HEK293T (cell line): ENCODE measurements at regions not wholly inside any gene's neighbourhood (a gene's known extent, or its start where the extent isn't known, plus 50 kb on each side); places are given as distances from the start of the nearest gene placed in this dataset.
A peak's percentile ranks its signal among the peaks of the same experiment; 100 is the strongest.

Experiments
- CTCF ChIA-PET: fragments of 350-600 bp; formaldehyde crosslinking; extraction: SDS; loops from one replicate; lab custom pipeline; 2021; ENCODE audit warnings: antibody characterized with exemption, inconsistent platforms; lab: Yijun Ruan, JAX
- POLR2A ChIA-PET: fragments of 350-600 bp; formaldehyde crosslinking; extraction: SDS; loops from one replicate; lab custom pipeline; 2020; ENCODE audit warnings: antibody characterized with exemption, inconsistent platforms; lab: Yijun Ruan, JAX
- DNase-seq: peaks from one replicate; pipeline ENCODE4 v3.0.0; 2012; ENCODE audit warnings: mixed read lengths; ENCODE audit errors: extremely low spot score
- ARNT ChIP-seq: fragments of 450-650 bp; IDR thresholded peaks from 2 replicates; pipeline ENCODE4 v1.6.1; 2017; ENCODE audit warnings: mild to moderate bottlenecking
- BHLHE40 ChIP-seq: fragments of 450-650 bp; IDR thresholded peaks from 2 replicates; pipeline ENCODE4 v1.6.1; 2016; ENCODE audit warnings: mild to moderate bottlenecking, moderate library complexity, borderline replicate concordance
- CTBP1 ChIP-seq: fragments of 450-650 bp; IDR thresholded peaks from 2 replicates; pipeline ENCODE4 v1.6.1; 2016; ENCODE audit warnings: borderline replicate concordance
- ELF4 ChIP-seq: fragments of 450-650 bp; IDR thresholded peaks from 2 replicates; pipeline ENCODE4 v1.6.1; 2017; ENCODE audit warnings: antibody characterized with exemption
- FOXA1 ChIP-seq: fragments of 450-650 bp; IDR thresholded peaks from 2 replicates; pipeline ENCODE4 v1.6.1; 2016; ENCODE audit warnings: mild to moderate bottlenecking
- FOXK2 ChIP-seq: fragments of 450-650 bp; IDR thresholded peaks from 2 replicates; pipeline ENCODE4 v1.6.1; 2016; ENCODE audit warnings: mild to moderate bottlenecking
- FOXM1 ChIP-seq: fragments of 450-650 bp; IDR thresholded peaks from 2 replicates; pipeline ENCODE4 v1.6.1; 2017; ENCODE audit warnings: mild to moderate bottlenecking, borderline replicate concordance
- HDGF ChIP-seq: fragments of 450-650 bp; IDR thresholded peaks from 2 replicates; pipeline ENCODE4 v1.6.1; 2017; ENCODE audit warnings: antibody characterized with exemption, borderline replicate concordance
- L3MBTL2 ChIP-seq: fragments of 450-650 bp; conservative IDR thresholded peaks from 2 replicates; pipeline ENCODE4 v1.6.1; 2016; ENCODE audit warnings: mild to moderate bottlenecking
- LEF1 ChIP-seq: fragments of 450-650 bp; IDR thresholded peaks from 2 replicates; pipeline ENCODE4 v1.6.1; 2017; ENCODE audit warnings: mild to moderate bottlenecking, borderline replicate concordance
- NFRKB ChIP-seq: fragments of 450-650 bp; IDR thresholded peaks from 2 replicates; pipeline ENCODE4 v1.6.1; 2016; ENCODE audit warnings: mild to moderate bottlenecking, moderate library complexity
- SP1 ChIP-seq: fragments of 450-650 bp; IDR thresholded peaks from 2 replicates; pipeline ENCODE4 v1.6.1; 2017
- SUZ12 ChIP-seq: fragments of 450-650 bp; IDR thresholded peaks from 2 replicates; pipeline ENCODE4 v1.6.1; 2016; ENCODE audit warnings: mild to moderate bottlenecking
- TARDBP ChIP-seq: fragments of 450-650 bp; IDR thresholded peaks from 2 replicates; pipeline ENCODE4 v1.6.1; 2016
- ZNF384 ChIP-seq: fragments of 450-650 bp; IDR thresholded peaks from 2 replicates; pipeline ENCODE4 v1.6.1; 2016
- TF ChIP-seq, protein P1 (sequence below): fragments of 450-650 bp; IDR thresholded peaks from 2 replicates; pipeline ENCODE4 v1.6.1; 2016

GRCh38 chr6:170098428-170099170, 192.3 kb downstream of the DLL1 start:
- POLR2A ChIA-PET, result no interaction called here
- CTCF ChIA-PET, result no interaction called here
- TF ChIP-seq SP1 (no peak), TARDBP (no peak), NFRKB (no peak), ARNT (no peak), L3MBTL2 (no peak), FOXM1 (no peak)
- no peak for DNase-seq

DNA sequence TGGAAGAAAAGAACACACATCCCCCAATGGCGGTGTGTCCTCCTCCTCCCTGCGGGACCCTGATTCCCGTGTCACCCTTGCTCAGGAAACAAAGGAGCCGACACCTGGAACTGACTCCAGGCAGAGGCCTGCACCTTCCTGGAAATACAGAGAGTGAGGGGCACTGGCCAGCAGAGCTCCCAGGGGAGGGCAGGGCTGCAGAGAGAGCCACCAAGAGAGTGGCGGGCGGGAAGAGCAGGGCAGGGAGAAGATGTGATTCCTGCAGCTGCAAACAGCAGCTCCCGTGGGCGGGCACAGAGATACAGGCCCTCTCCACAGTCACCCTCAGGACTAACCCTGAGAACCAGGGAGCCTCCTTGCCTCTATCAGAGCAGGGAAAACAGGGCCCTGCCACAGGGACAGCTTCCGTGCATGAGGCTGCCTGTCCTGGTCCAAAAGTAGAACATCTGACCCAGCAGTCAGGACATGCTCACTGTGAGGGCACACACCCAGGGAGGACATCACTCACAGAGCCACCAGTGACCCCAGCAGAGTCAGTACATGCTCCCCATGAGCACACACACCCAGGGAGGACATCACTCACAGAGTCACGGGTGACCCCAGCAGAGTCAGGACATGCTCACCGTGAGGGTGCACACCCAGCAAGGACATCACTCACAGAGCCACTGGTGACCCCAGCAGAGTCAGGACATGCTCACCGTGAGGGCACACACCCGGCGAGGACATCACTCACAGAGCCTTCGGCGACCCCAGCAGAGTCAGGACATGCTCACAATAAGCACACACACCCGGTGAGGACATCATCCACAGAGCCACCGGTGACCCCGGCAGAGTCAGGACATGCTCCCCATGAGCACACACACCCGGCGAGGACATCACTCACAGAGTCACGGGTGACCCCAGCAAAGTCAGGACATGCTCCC, 193.1 kb downstream of the DLL1 start:
- CTCF ChIA-PET, result no interaction called here
- POLR2A ChIA-PET, result no interaction called here

GRCh38 chr6:170096803-170097504, 193.9 kb downstream of the DLL1 start:
- TF ChIP-seq TARDBP, result no peak
- no peak for TF ChIP-seq ZNF384
- TF ChIP-seq FOXM1, result no peak
- no peak for TF ChIP-seq HDGF
- TF ChIP-seq ARNT, result no peak
- TF ChIP-seq BHLHE40, result no peak
- no peak for TF ChIP-seq ELF4
- TF ChIP-seq NFRKB, result no peak
- no peak for TF ChIP-seq FOXA1
- TF ChIP-seq SP1, result no peak
- no peak for TF ChIP-seq CTBP1
- no peak for TF ChIP-seq LEF1
- TF ChIP-seq SUZ12, result no peak
- no peak for TF ChIP-seq FOXK2
- TF ChIP-seq L3MBTL2, result no peak
- TF ChIP-seq, protein P1, sequence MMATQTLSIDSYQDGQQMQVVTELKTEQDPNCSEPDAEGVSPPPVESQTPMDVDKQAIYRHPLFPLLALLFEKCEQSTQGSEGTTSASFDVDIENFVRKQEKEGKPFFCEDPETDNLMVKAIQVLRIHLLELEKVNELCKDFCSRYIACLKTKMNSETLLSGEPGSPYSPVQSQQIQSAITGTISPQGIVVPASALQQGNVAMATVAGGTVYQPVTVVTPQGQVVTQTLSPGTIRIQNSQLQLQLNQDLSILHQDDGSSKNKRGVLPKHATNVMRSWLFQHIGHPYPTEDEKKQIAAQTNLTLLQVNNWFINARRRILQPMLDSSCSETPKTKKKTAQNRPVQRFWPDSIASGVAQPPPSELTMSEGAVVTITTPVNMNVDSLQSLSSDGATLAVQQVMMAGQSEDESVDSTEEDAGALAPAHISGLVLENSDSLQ, result no peak
- POLR2A ChIA-PET, result no interaction called here
- DNase-seq, result no peak
- CTCF ChIA-PET, result no interaction called here

More for the DNA sequence above, 193.1 kb downstream of the DLL1 start:
- TF ChIP-seq LEF1, result no peak
- TF ChIP-seq SP1, result no peak
- no peak for TF ChIP-seq FOXA1
- TF ChIP-seq SUZ12, result no peak
- TF ChIP-seq FOXK2, result no peak
- TF ChIP-seq FOXM1, result no peak
- no peak for TF ChIP-seq ARNT
- TF ChIP-seq, protein P1, result no peak
- TF ChIP-seq L3MBTL2, result no peak
- no peak for TF ChIP-seq BHLHE40
- no peak for TF ChIP-seq ZNF384
- no peak for TF ChIP-seq NFRKB
- TF ChIP-seq CTBP1, result no peak
- no peak for TF ChIP-seq TARDBP
- no peak for TF ChIP-seq ELF4
- TF ChIP-seq HDGF, result no peak
- no peak for DNase-seq

- POLR2A ChIA-PET, result no interaction called here
- CTCF ChIA-PET, result no interaction called here
- TF ChIP-seq L3MBTL2 (0 out of 2 replicates have a peak, but pooled peaks have one; percentile 20), BHLHE40 (no peak)
- peak; percentile 38 for DNase-seq
Observed at GRCh38 chr6:170096191-170096802, 194.6 kb downstream of the DLL1 start.

DNA sequence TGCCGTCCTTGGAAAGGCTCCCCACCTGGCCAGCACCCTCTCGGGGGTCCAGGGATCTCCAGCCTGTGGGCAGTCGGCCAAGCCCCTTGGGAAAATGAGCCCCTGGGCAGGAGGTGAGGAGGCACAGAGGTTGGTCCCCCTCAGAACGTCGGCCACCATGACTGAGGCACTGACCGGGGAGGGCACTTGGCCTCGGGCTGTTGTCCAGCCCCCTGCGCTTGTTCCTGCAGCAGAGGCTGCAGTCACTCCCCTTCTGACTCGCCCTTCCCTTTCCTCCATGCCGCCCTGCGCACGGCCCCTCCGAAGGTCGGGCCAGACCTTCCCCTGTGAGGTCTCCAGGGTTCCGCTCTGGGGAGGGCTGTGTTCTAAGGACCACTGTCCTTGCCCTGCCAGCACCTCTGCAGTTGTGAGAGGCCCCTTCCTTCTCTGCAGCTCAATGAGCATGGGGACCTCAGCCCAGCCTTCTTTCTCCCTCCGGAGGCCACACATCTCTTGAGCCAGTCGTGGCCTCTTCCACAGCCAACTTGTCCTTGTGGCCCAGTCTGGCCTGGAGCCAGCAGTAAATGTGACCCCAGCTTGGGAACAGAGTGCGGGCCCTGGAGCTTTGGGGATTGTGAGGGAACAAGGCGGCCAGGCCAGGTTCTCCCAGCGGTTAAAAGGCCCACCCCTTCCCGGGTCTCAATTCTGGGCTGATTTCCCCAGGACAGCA, 195.5 kb downstream of the DLL1 start:
- CTCF ChIA-PET, result no interaction called here
- TF ChIP-seq TARDBP, result no peak
- no peak for TF ChIP-seq ELF4
- TF ChIP-seq ARNT, result no peak
- no peak for TF ChIP-seq SP1
- no peak for TF ChIP-seq SUZ12
- no peak for TF ChIP-seq FOXA1
- no peak for TF ChIP-seq FOXK2
- TF ChIP-seq, protein P1, result no peak
- no peak for TF ChIP-seq L3MBTL2
- no peak for TF ChIP-seq BHLHE40
- no peak for TF ChIP-seq ZNF384
- no peak for TF ChIP-seq CTBP1
- no peak for TF ChIP-seq HDGF
- no peak for TF ChIP-seq FOXM1
- no peak for TF ChIP-seq LEF1
- no peak for TF ChIP-seq NFRKB
- POLR2A ChIA-PET, result no interaction called here
- no peak for DNase-seq
